GM21367 (cell line): ENCODE measurements at regions not wholly inside any gene's neighbourhood (a gene's known extent, or its start where the extent isn't known, plus 50 kb on each side); places are given as distances from the start of the nearest gene placed in this dataset.
"Not testable (repeated sequence)": the region's sequence is repeated elsewhere in the genome, so short reads cannot be mapped to it uniquely, and the experiment has no call there.

Source experiments
- ATAC-seq: cut with Tn5 transposase; IDR thresholded peaks from one replicate; pipeline ENCODE4 v1.9.1; 2021; ENCODE audit not compliant: unreplicated experiment

GRCh38 chr21:24420689-24421088 lies 1186.6 kb downstream of the MRPL39 start:
- peak; percentile 76 for ATAC-seq

- ATAC-seq = not testable (repeated sequence)
Observed at GRCh38 chr21:24419641-24420040, 1187.6 kb downstream of the MRPL39 start.

- ATAC-seq = no peak
Observed at GRCh38 chr21:24418671-24419070, 1188.6 kb downstream of the MRPL39 start.

GRCh38 chr21:24411429-24411828 lies 1195.9 kb downstream of the MRPL39 start:
- ATAC-seq = no peak

- ATAC-seq = no peak
Observed at GRCh38 chr21:24403221-24403620, 1204.1 kb downstream of the MRPL39 start.

- no peak for ATAC-seq
Observed at GRCh38 chr21:24395320-24395923, 1211.9 kb downstream of the MRPL39 start.

- ATAC-seq = peak; percentile 87
Observed at GRCh38 chr21:24375201-24375600, 1232.1 kb downstream of the MRPL39 start.

- no peak for ATAC-seq
Observed at GRCh38 chr21:24372506-24372905, 1234.8 kb downstream of the MRPL39 start.

- no peak for ATAC-seq
Observed at GRCh38 chr21:24369746-24370145, 1237.5 kb downstream of the MRPL39 start.

GRCh38 chr21:24369278-24369677 lies 1238.0 kb downstream of the MRPL39 start:
- no peak for ATAC-seq

GRCh38 chr21:24367936-24368335 lies 1239.3 kb downstream of the MRPL39 start:
- ATAC-seq = no peak

GRCh38 chr21:24353492-24353891 lies 1253.8 kb downstream of the MRPL39 start:
- ATAC-seq = no peak

GRCh38 chr21:24339406-24339805 lies 1267.9 kb downstream of the MRPL39 start:
- ATAC-seq = no peak

- no peak for ATAC-seq
Observed at GRCh38 chr21:24336491-24336890, 1270.8 kb downstream of the MRPL39 start.

GRCh38 chr21:24323536-24323935 lies 1283.7 kb downstream of the MRPL39 start:
- ATAC-seq = no peak

- no peak for ATAC-seq
Observed at GRCh38 chr21:24316277-24316922, 1290.9 kb downstream of the MRPL39 start.

- no peak for ATAC-seq
Observed at GRCh38 chr21:24310788-24311187, 1296.5 kb downstream of the MRPL39 start.

GRCh38 chr21:24308183-24308582 lies 1299.1 kb downstream of the MRPL39 start:
- ATAC-seq = no peak

GRCh38 chr21:24302400-24302799 lies 1304.9 kb downstream of the MRPL39 start:
- ATAC-seq = no peak

GRCh38 chr21:24298040-24298439 lies 1309.2 kb downstream of the MRPL39 start:
- ATAC-seq = no peak

- ATAC-seq = no peak
Observed at GRCh38 chr21:24294171-24294570, 1313.1 kb downstream of the MRPL39 start.

GRCh38 chr21:24290151-24290833 lies 1317.0 kb downstream of the MRPL39 start:
- ATAC-seq = no peak
